Trophoblast cell (in vitro differentiated cells and primary cell): ENCODE measurements at regions not wholly inside any gene's neighbourhood (a gene's known extent, or its start where the extent isn't known, plus 50 kb on each side); places are given as distances from the start of the nearest gene placed in this dataset.

ENCODE experiments used
- DNase-seq, 2 donors: peaks; one replicate each; pipeline ENCODE4 v3.0.0-alpha.2; 2016
- H2AFZ ChIP-seq: 2 replicates; pipeline ENCODE4 v1.6.1; 2013; ENCODE audit warnings: low read length, moderate library complexity, mild to moderate bottlenecking; ENCODE audit not compliant: insufficient read depth, poor library complexity
- H2AK5ac ChIP-seq: 2 replicates; pipeline ENCODE4 v1.6.1; 2013; ENCODE audit warnings: mild to moderate bottlenecking, low read length
- H2BK120ac ChIP-seq: 2 replicates; pipeline ENCODE4 v1.6.1; 2013; ENCODE audit warnings: low read length, mild to moderate bottlenecking, moderate library complexity; ENCODE audit not compliant: insufficient read depth, poor library complexity
- H2BK12ac ChIP-seq: 2 replicates; pipeline ENCODE4 v1.6.1; 2013; ENCODE audit warnings: mild to moderate bottlenecking, low read length, moderate library complexity
- H2BK5ac ChIP-seq: 2 replicates; pipeline ENCODE4 v1.6.1; 2013; ENCODE audit warnings: low read length, low read depth, moderate library complexity, mild to moderate bottlenecking; ENCODE audit not compliant: poor library complexity
- H3K14ac ChIP-seq: 2 replicates; pipeline ENCODE4 v1.6.1; 2013; ENCODE audit warnings: mild to moderate bottlenecking, low read length
- H3K18ac ChIP-seq: 2 replicates; pipeline ENCODE4 v1.6.1; 2013; ENCODE audit warnings: mild to moderate bottlenecking, low read length
- H3K23ac ChIP-seq: 2 replicates; pipeline ENCODE4 v1.6.1; 2013; ENCODE audit warnings: low read length
- H3K27ac ChIP-seq: 2 replicates; pipeline ENCODE4 v1.5.1; 2013; ENCODE audit warnings: low read depth, mild to moderate bottlenecking, inconsistent platforms, low read length, moderate library complexity
- H3K27me3 ChIP-seq: 2 replicates; pipeline ENCODE4 v1.6.1; 2013; ENCODE audit warnings: inconsistent platforms, mild to moderate bottlenecking, low read length, moderate library complexity; ENCODE audit not compliant: insufficient read depth
- H3K36me3 ChIP-seq, 2 experiments: 1 replicate in 1 of 2; 2 replicates in 1 of 2; pipeline ENCODE4 v1.6.1; 2013; ENCODE audit warnings: low read length in 2 of 2, mild to moderate bottlenecking in 2 of 2, moderate library complexity in 1 of 2; ENCODE audit not compliant: insufficient read depth in 2 of 2, control insufficient read depth in 1 of 2
- H3K4ac ChIP-seq: 2 replicates; pipeline ENCODE4 v1.6.1; 2013; ENCODE audit warnings: low read depth, mild to moderate bottlenecking, low read length, moderate library complexity
- H3K4me1 ChIP-seq, 2 experiments: 1 replicate in 1 of 2; 2 replicates in 1 of 2; pipeline ENCODE4 v1.6.1; 2013; ENCODE audit warnings: low read length in 2 of 2, mild to moderate bottlenecking in 2 of 2, moderate library complexity in 1 of 2; ENCODE audit not compliant: insufficient read depth in 2 of 2, control insufficient read depth in 1 of 2
- H3K4me2 ChIP-seq: 2 replicates; pipeline ENCODE4 v1.6.1; 2013; ENCODE audit warnings: inconsistent platforms, mild to moderate bottlenecking, low read length, moderate library complexity
- H3K4me3 ChIP-seq: 2 replicates; pipeline ENCODE4 v1.5.1; 2013; ENCODE audit warnings: mild to moderate bottlenecking, low read depth, low read length, inconsistent platforms
- H3K79me1 ChIP-seq: one replicate; pipeline ENCODE4 v1.6.1; 2013; ENCODE audit warnings: low read length
- H3K79me2 ChIP-seq: 2 replicates; pipeline ENCODE4 v1.6.1; 2013; ENCODE audit warnings: low read length, mild to moderate bottlenecking; ENCODE audit not compliant: control insufficient read depth, insufficient read depth, poor library complexity
- H3K9ac ChIP-seq: 2 replicates; pipeline ENCODE4 v1.6.1; 2013; ENCODE audit warnings: mild to moderate bottlenecking, low read length
- H3K9me3 ChIP-seq: 2 replicates; pipeline ENCODE4 v1.6.1; 2013; ENCODE audit warnings: low read depth, mild to moderate bottlenecking, control low read depth, inconsistent platforms, low read length; ENCODE audit not compliant: insufficient read depth
- H4K12ac ChIP-seq: 2 replicates; pipeline ENCODE4 v1.6.1; 2013; ENCODE audit warnings: low read depth, mild to moderate bottlenecking, low read length, moderate library complexity
- H4K8ac ChIP-seq: 2 replicates; pipeline ENCODE4 v1.6.1; 2013; ENCODE audit warnings: low read depth, mild to moderate bottlenecking, low read length, moderate library complexity
- H4K91ac ChIP-seq: one replicate; pipeline ENCODE4 v1.6.1; 2013; ENCODE audit warnings: low read depth, mild to moderate bottlenecking, low read length, moderate library complexity
- WGBS: extraction: QIAGEN DNeasy Blood & Tissue Kit; methylation state at CpG from one replicate; pipeline ENCODE4 v1.1.7; 2013; ENCODE audit warnings: missing lambda C conversion rate; ENCODE audit not compliant: insufficient read length, insufficient coverage; ENCODE audit errors: extremely low coverage; 5-methylcytosine and 5-hydroxymethylcytosine counted together

DNA sequence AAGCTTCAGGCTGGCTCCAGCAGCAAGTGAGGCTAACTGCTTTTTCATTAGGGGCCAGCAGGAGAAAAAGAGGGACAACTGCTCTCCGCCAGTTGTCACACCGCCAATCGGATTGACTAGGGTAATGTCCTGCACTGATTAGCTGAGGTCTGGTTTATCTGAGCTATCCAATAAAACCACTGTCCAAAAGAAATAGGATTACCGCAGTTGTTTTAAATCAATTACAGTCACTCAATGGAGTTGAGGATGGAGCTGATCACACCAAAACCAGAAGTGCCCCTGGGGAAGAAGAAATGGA, 351.4 kb upstream of the NPVF start:
- no peak overlapping the region for H4K12ac ChIP-seq
- peak overlapping the region; percentile 24 for H2BK120ac ChIP-seq
- no peak overlapping the region for H3K14ac ChIP-seq
- DNase-seq, result no peak
- H4K8ac ChIP-seq, result no peak overlapping the region
- no CpG with 5 or more reads among the region's 4 CpGs for WGBS
- H3K27ac ChIP-seq, result no peak overlapping the region
- H2BK5ac ChIP-seq, result no peak overlapping the region
- H2BK12ac ChIP-seq, result peak overlapping the region; percentile 67
- no peaks in the 10 kb centered on the region for H3K27me3 ChIP-seq
- peaks cover 0 to 2% of the 10 kb centered on the region in 2 experiments for H3K4me1 ChIP-seq
- no peak overlapping the region for H3K18ac ChIP-seq
- no peak overlapping the region for H2AK5ac ChIP-seq
- H3K9ac ChIP-seq, result no peak overlapping the region
- no peak overlapping the region for H3K4ac ChIP-seq
- H3K79me2 ChIP-seq, result no peaks in the 10 kb centered on the region
- H4K91ac ChIP-seq, result no peak overlapping the region
- no peak overlapping the region for H3K4me2 ChIP-seq
- no peaks in the 10 kb centered on the region for H3K9me3 ChIP-seq
- H3K4me3 ChIP-seq, result no peak overlapping the region
- H3K36me3 ChIP-seq, result no peaks in the 10 kb centered on the region
- H3K23ac ChIP-seq, result no peak overlapping the region
- no peak overlapping the region for H2AFZ ChIP-seq
- H3K79me1 ChIP-seq, result peaks cover 3% of the 10 kb centered on the region

DNA sequence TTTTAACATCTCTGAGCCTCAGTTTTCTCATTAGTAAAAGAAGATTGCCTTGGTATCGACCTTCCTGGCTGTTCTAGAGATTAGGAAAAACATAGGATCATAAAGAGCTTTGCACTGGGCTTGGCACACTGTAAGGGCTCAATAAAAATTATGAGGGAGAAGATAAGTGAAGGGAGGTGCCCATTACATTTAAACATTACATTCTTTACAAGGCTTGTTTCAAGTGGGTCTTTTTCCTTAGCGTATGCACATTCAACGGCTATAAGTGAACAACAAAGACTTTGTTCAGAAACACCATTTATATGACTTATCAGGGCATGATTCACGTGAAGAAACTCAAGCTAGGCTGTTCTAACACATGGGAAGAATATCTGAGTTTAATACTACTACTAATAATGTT, 351.9 kb upstream of the NPVF start:
- Histone ChIP-seq H3K4me3 (no peak overlapping the region), H3K9ac (no peak overlapping the region), H3K4ac (no peak overlapping the region), H4K12ac (no peak overlapping the region), H2BK12ac (no peak overlapping the region), H2BK120ac (no peak overlapping the region), H2AFZ (no peak overlapping the region), H3K79me1 (peaks cover 3% of the 10 kb centered on the region), H3K14ac (no peak overlapping the region), H3K27me3 (no peaks in the 10 kb centered on the region), H3K23ac (no peak overlapping the region), H3K9me3 (no peaks in the 10 kb centered on the region), H3K79me2 (no peaks in the 10 kb centered on the region), H4K8ac (no peak overlapping the region), H3K4me2 (no peak overlapping the region), H2AK5ac (no peak overlapping the region), H2BK5ac (no peak overlapping the region), H3K4me1 (peaks cover 0 to 2% of the 10 kb centered on the region in 2 experiments), H3K18ac (no peak overlapping the region), H3K36me3 (no peaks in the 10 kb centered on the region), H4K91ac (no peak overlapping the region), H3K27ac (no peak overlapping the region)
- no CpG with 5 or more reads among the region's 4 CpGs for WGBS
- DNase-seq, result no peak

GRCh38 chr7:25583621-25584020, 355.3 kb upstream of the NPVF start:
- Histone ChIP-seq H3K18ac (no peak overlapping the region), H3K79me1 (peaks cover 3% of the 10 kb centered on the region), H2AK5ac (no peak overlapping the region), H2BK12ac (no peak overlapping the region), H4K91ac (peak overlapping the region; percentile 18), H3K9ac (no peak overlapping the region), H3K4me2 (no peak overlapping the region), H2BK120ac (no peak overlapping the region), H3K4ac (no peak overlapping the region), H2AFZ (no peak overlapping the region), H3K9me3 (no peaks in the 10 kb centered on the region), H3K23ac (no peak overlapping the region), H2BK5ac (no peak overlapping the region), H3K36me3 (no peaks in the 10 kb centered on the region), H3K79me2 (no peaks in the 10 kb centered on the region), H4K8ac (no peak overlapping the region), H3K14ac (no peak overlapping the region), H3K27me3 (no peaks in the 10 kb centered on the region), H4K12ac (no peak overlapping the region), H3K27ac (no peak overlapping the region), H3K4me1 (peaks cover 0 to 2% of the 10 kb centered on the region in 2 experiments), H3K4me3 (no peak overlapping the region)
- no peak for DNase-seq
- no CpG with 5 or more reads among the region's 2 CpGs for WGBS

DNA sequence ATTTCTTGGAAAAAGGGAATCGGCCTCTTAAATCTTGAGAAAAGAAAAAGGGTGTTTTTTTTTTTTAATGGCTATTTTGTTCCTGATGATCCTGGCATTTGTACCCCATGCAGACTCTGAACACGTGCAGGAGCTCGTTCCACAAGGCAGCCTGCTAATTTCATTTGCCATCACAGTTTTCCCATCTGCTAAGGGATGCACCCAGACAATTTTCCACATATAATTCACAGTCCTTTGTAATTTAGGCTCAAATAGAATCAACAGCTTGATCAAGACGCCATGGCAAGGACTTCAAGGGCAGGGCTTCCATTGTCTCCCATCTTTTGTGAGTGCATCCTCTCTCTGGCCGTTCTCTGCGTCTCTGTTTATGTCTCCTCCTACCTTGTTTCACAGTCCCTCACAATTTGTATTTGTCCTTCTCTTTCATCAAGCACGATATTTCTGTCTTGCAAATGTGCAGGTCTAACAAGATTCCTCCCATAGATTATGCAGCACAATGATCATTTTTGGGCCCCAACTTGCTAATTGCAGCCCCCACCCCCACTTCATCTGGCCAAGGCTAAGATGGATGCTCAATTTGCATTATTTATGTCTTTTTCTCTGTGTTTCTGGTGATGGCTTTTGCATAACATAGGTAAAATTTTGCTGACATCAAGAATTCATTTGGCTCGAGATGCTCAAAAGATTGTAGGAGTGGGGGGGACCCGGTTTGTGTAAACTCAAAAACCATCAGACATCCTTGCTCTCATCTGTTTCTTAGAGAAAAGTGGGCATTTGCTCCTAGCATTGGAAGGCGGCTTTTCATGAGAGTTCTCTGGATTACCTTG, 356.0 kb upstream of the NPVF start:
- no peak overlapping the region for H2AFZ ChIP-seq
- H3K4me3 ChIP-seq, result no peak overlapping the region
- no peak overlapping the region for H3K9ac ChIP-seq
- no peak overlapping the region for H3K18ac ChIP-seq
- no peak overlapping the region for H2AK5ac ChIP-seq
- H3K4ac ChIP-seq, result no peak overlapping the region
- no peak overlapping the region for H4K12ac ChIP-seq
- no peak for DNase-seq
- no peak overlapping the region for H3K23ac ChIP-seq
- H3K27ac ChIP-seq, result no peak overlapping the region
- H2BK120ac ChIP-seq, result no peak overlapping the region
- peaks cover 3% of the 10 kb centered on the region for H3K79me1 ChIP-seq
- no peaks in the 10 kb centered on the region for H3K27me3 ChIP-seq
- H3K4me1 ChIP-seq, result peaks cover 0 to under 1% of the 10 kb centered on the region in 2 experiments
- H3K9me3 ChIP-seq, result no peaks in the 10 kb centered on the region
- WGBS, result no CpG with 5 or more reads among the region's 10 CpGs
- H2BK12ac ChIP-seq, result no peak overlapping the region
- H2BK5ac ChIP-seq, result no peak overlapping the region
- no peak overlapping the region for H3K4me2 ChIP-seq
- H3K79me2 ChIP-seq, result no peaks in the 10 kb centered on the region
- no peaks in the 10 kb centered on the region for H3K36me3 ChIP-seq
- H3K14ac ChIP-seq, result no peak overlapping the region
- H4K91ac ChIP-seq, result peak overlapping the region; percentile 18
- no peak overlapping the region for H4K8ac ChIP-seq
